HG03432 (cell line): ENCODE measurements at regions not wholly inside any gene's neighbourhood (a gene's known extent, or its start where the extent isn't known, plus 50 kb on each side); places are given as distances from the start of the nearest gene placed in this dataset.

Experiments
- ATAC-seq: cut with Tn5 transposase; IDR thresholded peaks from one replicate; pipeline ENCODE4 v1.9.1; 2021; ENCODE audit warnings: mild to moderate bottlenecking, moderate library complexity; ENCODE audit not compliant: unreplicated experiment

DNA sequence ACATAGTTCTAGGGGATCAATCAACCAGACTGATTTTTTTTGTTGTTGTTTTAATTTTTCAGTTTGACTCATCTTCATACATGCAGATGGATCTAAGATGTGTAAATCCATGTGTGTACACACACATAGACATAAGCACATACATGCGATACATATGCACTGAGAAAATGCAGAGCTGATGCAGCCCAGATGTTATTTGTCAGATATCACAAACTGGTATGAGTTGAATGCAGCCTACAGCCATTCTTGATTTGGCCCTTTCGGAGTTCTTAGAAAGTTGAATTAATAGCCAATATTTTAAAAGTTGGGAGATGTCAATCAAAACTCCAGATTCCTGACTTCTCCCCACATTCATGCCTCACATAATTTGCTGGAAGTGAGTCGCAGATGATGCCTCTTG, 180.4 kb downstream of the SPATA18 start:
- ATAC-seq: no peak

DNA sequence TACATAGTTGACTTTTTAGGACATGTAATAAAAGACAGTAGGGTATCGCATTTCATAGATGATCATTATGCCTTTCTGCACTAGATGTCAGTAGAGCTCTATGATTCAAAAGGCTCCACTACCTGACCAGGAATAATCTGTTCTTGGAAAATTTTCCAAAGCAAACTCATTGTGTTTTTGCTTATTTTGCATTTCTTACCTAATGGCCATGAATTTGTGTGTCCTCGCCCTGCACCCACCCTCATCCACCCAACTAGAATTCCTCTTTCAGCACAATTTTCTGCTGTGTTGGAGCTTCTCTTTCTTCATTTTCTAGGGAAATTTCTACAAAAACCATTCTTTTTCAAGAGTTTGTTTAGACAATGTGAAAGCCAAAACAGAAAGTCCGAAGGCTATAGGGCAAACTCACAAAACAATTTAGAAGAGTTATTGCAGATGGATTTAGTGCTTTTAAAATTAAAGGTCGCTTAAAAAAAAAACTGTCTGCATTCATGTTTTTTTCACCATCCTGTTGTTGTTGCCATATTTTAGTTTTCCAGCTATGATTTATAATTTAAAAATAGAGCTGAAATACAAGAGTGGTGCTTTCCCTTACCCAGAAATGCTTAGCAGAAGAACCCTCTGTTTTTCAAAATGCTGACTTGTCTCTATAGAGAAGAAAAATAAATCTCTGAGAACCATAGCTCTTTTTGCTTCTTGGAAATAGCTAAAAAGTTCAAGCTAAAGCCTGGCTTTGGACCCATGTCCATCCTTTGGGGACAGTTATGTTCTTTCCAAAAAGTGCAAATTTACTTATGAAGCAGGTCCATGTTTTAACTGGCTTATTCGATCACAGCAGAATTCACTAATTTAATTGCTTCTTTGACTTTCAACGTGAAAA, 183.7 kb downstream of the SPATA18 start:
- ATAC-seq: no peak

DNA sequence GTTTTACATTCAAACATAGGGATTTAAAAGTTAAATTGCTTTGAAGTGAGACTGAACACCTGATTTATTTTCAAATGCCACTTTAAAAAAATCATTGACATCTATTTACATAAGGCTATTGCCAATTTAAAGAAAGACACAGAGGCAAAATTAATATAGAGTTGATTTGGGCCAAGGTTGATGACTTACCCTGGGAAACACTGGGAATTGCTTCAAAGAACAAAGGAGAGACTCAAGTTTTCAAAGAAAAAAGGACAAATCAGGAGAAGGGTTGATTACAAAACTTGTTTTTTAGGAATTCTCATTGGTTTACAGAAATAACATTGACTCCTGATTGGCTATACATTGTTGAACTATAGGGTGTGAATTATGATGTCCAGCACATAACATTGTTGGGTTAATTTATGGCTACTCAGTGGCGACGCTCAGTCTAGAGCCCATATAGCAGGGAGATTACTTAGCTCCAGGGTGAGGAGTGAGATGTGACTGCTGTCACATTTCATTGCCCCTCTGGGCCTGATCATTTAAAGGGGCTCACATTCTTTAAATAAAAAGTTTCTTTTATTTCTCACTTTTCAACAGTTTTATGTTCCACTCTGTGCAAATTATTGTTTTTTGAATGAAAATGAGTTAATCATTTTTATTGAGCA, 184.6 kb downstream of the SPATA18 start:
- no peak for ATAC-seq

DNA sequence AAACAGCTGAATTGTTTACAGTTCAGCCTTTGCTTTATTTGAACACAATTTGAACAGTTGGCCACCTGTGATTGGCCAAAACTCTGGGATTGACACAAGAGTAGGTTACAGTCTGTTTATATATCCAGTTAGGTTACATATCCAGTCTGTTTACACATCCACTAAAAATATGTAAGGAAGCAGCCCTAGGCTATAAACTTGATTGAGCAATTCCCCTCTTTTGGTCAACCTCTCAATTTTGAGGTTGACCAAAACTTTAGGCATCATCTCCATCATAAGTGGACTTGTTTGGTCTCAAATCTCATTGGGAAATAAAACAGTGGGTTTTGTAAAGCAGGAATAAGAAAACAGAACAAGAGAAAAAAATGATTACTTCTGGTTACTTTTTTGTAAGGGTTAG, 190.8 kb downstream of the SPATA18 start:
- no peak for ATAC-seq

DNA sequence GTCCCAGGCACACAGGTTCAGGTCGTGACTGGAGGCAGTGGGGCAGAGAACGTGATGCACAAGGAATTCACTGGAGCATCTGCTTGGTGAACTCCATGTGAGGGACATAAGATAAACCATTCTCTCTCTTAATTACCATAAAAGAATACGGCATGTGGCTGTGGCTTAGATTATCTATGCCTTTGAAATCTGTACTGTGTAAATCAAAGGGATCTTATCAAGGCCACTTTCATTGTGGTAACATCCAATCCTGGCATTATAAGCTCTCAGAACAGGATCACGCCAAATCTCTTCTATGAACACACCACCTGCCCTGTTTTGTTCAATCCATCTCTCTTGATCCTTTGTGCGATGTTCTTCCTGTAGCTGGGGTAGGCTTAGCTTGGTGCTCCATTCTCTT, 192.3 kb downstream of the SPATA18 start:
- ATAC-seq: no peak

DNA sequence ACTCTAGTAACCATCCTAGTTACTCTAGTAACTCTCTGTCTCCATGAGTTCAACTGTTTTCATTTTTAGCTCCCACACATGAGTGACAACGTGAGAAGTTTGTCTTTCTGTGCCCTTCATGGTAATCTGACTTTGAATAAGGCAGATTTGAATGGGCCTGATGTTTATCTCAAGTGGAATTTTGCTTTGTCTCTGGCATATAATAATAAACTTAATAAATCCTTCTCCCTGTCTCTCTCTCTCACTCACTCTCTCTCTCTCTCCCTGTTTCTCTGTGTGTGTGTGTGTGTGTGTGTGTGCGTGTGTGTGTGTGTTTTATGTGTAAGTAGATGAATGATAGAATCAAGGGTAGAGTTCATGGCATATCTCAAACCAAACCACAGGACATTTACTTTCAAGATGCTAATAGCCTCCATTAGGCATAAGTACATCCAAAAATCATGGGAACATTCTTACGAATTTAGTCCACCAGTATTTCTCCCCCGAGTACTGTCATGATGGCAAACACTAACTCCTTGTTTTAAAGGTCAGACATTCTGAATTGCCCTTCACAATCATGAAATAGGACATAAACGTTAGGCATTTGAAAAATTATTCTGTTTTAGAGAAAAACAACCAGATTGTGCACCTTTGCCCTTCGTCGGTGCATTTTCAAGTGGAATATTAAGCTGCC, 193.1 kb downstream of the SPATA18 start:
- no peak for ATAC-seq

DNA sequence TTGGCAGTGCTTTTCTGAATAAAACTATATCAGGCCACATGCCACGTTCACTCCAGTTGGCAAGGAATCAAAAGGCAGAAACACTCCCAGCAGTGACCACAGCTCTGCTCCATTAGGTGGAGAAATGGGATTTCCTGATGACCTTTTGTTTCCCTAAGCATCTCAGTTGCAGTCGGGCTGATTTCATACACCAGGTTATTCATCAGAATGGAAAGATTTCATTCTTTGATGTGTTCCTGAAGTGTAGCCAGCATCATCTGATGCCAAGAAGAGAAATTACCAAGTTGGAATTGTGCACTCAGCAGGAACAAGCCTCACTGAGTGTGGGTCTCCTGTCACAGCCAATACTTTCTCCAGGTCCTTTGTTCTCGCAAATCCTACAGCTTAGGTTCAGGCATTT, 193.7 kb downstream of the SPATA18 start:
- no peak for ATAC-seq

DNA sequence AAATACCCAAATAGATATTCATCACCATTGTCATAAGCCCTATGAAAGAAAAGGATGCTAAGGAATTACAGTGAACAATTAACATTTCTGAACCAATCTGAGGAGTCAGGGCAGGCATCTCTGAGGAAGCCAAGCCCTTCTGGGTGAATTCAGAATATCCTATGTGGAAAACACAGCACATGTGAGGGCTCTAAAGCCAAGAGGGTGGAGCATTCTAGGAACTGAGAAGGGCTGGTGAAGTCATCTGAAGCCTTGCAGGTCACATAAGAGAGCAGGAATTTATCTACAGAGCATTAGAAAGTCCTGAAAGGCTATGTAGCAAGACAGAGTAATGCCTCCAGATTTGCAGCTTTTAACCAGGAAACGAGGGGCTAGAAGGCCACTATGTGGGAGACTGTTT, 195.7 kb downstream of the SPATA18 start:
- no peak for ATAC-seq

DNA sequence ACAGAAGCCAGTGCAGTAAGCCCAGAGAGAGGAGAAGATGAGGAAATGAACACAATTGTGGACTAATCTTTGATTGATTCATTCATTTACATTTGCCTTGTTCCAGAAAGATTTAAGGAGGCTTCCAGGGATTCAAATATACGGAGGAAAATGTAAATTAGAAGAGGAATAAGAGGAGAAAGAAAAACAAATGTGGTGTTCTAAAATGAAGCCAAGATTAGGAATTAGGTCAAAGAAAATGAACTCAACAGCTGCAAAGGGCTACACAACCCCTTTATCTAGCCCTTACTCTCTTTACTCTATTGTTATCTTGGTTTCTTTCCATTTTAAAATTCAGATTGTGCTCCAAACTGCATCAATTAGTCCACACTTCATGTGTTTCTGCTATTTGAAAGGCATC, 196.8 kb downstream of the SPATA18 start:
- ATAC-seq: no peak

DNA sequence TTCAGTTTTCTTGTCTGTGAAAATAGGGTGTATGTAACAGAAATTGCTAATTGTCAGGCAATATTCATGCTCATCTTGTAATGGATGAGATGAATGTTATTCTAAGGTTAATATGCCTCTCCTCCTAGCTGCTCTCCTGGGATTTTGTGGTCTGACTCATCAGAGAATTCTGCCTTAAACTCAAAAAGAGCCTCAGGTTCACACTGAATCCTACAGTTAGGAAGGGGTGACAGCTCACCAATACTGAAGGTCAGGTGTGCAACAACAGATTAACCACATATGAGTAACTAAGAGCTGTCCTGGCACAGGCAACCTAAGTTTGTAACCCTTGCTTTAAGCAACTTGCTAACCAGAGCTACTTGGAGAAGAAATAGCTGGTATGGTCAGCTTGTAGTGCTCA, 197.7 kb downstream of the SPATA18 start:
- ATAC-seq: no peak

DNA sequence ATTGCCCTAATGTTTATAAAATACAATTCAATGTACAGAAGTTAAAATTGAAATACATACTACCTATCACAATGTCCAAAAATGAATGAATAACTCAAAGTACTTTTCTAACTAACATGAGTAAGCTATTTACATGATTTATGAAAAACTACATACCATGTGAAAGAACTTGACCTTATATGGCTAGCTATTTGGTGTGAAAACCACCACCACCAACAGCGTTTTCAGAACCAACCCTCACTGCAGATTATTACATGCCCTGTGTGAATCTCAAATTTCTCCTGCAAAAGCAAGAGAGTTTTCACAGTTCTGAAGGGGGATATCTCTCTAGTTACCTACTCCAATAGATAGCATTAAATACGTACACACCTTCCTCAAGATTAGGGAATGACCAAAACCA, 198.5 kb downstream of the SPATA18 start:
- ATAC-seq: no peak

DNA sequence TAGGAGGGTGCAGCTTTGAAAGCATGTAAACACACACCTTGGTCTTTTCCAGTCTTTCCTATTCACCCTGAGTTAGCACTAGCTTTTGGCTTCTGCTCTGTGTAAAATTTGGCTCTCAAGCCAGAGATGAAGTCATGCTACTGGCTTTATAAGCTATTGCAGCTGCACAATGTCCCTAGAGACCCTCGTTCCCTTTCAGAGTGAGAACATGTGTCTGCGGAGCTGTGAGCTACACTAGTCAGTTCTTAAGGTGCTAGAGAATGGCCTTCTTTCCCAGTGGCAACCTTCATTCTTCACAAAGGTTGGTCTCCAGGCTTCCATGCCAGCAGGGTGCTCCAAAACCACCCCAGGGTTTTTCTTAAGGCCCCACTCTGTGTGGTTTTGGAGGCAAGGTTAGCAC, 199.1 kb downstream of the SPATA18 start:
- ATAC-seq: no peak

DNA sequence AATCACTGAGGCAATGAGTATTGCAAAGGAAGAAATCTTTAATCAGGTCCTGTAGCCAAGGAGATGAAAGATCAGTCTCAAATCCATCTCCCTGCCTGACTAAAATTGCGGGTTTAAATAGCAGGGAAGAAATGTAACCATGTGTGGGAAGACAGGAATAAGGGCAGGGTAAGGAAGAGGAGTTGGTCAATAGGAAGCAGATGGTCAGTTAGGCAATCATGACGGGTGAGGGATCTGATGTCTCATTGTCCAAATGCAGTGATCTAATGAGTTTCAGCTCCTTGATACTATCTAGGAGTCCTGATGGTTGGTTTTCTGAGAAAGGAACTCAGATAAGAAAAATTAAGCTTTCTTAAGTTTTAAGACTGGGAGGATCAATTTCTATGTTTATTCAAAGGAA, 200.8 kb downstream of the SPATA18 start:
- ATAC-seq: no peak

DNA sequence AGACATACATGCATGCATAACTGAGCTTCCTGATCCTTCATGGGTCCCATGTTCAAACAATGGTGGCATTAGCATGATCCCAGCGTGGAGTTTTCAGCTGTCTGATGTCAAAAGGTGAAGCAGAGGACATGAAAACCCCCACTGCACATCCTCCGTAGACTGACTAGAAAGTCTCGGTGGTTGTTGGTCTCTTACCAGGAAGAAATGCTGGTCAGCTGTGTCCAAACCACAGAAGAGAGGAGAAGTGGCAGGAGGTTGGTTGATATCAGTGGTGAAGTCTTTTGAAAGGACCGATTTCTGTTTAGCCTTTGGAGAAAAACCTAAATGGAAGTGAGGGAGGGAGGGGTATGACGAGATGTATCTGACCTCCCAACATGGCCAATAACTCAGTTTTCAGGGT, 201.9 kb downstream of the SPATA18 start:
- ATAC-seq: no peak

DNA sequence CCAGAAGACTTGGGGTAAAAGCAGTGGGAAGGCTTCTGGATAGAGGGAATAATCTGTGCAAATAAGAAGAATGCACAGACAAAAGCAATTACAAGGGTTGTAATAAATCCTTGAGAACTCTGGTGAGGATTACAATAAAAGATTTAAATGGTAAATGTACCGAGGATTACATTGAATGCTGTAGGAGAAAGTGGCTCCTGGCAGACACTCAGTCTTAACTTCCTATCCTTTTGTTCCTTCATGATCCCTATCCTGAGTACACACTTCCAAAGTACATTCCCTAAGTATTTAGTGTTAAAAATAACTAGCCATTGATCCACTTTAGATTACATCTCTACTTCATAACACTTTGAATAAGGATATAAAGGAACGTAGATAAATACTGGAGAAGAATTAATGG, 205.4 kb downstream of the SPATA18 start:
- no peak for ATAC-seq

DNA sequence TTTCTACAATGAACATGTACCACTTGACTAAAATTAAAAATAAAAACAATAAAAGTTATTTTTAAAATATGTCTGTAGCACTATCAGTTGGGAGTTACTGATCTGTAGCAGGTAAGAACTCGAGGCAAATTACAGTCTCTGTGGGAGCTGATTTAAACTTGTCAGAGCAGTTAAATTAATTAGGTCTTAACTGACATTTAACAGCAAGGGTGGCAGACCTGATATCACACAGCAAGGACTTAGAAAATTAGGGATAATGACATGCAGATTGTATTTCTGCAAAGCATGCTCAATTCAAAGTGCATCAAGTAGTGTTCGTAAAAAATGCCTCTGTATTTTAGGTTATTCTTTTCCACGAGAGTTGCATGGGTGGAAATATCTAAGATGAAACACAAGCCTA, 208.9 kb downstream of the SPATA18 start:
- no peak for ATAC-seq

DNA sequence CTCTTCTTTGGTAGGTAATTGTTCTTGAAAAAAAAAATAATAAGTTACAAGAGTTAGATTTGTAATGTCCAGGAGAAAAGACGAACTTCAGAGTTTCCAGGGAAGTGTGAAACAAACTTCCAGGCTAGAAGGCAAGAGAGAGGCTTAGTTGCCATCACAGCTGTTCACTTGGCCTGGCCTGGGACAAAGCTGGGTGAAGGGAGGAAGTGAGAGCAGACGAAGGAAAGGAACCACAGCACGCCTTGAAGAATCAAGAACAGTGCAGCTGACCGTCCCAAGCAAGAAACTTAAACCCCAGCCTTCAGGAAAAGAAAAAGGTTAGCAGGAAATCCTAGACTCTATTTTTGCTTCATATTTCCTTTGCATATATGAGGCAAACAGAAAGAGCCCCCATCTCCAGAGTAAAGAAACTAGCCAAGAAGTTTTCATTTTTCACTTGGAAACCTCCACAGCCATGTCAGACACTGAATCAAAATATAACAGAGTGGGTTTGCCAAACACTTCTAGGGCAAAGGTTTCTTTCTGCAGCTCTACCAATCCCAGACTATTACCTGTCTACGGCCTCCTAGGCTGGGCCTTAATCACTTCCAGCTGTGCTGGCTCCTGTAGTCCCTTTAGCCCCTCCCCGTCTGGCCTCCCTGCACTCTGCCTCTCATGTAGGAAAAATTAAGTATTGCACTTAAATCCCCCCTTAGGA, 209.6 kb downstream of the SPATA18 start:
- ATAC-seq: no peak

DNA sequence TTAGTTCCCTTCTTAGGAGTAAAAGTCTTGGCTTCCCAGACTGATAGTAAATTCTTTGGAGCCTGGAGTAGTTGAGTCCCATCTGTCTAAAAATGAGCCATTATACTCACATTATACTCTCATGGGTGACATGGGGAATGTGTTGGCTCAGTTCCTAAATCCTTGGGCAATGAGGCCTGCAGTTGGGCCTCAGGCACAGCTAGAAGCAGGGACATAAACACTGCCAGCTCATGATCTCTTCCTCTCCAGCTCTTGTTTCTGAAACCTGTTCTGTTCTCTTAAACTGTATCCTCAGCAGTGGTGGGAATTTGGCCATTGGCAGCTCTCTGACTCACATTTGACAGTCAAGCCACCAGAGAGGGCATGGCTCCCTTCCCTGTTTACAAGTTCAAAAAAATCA, 212.5 kb downstream of the SPATA18 start:
- no peak for ATAC-seq

DNA sequence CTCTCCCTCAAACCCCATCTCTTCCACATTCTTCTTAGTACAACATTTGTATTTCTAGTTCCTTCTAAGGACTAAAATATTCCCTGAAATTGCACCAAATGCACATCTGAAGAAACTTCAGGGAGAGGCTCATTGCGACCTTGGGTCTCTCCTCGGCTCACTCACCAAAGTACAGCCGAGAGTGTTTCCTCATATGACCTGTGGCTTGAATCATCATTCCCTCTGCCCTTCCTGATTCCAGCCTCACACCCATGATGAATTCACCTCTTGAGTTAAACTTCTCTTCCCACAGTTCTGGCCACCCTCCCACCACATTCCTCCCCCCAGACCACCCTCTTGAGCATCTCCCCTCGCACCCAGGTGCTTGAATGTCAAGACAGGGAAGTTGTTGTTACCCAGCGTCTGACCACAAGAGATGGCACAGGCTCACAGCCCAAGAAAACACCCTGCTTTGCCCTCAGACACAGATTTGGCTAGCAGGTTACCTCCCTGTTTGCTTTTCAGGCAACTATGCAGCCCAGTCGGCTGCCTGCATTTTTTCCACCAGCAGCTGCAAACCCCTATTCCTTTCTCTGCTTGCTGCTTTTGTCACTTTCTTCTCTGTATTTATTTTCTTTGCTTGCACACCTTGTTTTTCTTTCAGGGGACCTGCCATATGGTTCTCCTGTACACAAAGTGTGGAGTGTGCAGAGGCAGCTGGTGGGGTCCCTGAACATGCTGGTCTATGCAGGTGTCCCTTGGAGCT, 214.8 kb downstream of the SPATA18 start:
- no peak for ATAC-seq

DNA sequence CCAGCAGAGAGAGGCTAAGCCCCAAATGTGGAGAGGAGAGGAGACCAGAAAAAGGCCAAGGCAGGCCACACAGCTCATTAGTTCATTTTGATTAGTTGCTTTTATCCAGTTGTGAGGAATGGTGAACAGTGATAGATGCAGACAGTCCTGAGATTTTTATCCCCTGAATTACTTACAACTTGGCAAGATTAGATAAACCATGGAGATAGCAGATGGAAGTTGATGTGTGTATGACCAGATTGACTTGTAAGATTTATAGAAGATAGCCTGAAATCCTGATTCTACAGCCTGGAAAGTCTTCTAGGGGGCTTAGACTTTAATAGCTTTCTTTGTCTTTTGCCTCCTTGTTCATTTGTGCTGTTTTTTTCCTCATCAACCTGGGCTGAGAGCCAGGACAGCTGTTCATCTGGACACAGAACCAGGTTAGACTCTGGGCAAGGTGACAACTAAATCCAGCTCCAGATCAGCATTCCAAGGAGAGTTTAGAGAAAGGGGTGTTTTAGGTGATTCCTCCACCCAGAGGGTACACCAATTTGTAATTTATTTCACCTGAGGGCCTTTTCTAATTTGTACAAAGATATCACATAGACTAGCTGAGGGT, 215.5 kb downstream of the SPATA18 start:
- ATAC-seq: no peak
